ENCODE measurements at regions not wholly inside any gene's neighbourhood (a gene's known extent, or its start where the extent isn't known, plus 50 kb on each side); places are given as distances from the start of the nearest gene placed in this dataset.

DNA sequence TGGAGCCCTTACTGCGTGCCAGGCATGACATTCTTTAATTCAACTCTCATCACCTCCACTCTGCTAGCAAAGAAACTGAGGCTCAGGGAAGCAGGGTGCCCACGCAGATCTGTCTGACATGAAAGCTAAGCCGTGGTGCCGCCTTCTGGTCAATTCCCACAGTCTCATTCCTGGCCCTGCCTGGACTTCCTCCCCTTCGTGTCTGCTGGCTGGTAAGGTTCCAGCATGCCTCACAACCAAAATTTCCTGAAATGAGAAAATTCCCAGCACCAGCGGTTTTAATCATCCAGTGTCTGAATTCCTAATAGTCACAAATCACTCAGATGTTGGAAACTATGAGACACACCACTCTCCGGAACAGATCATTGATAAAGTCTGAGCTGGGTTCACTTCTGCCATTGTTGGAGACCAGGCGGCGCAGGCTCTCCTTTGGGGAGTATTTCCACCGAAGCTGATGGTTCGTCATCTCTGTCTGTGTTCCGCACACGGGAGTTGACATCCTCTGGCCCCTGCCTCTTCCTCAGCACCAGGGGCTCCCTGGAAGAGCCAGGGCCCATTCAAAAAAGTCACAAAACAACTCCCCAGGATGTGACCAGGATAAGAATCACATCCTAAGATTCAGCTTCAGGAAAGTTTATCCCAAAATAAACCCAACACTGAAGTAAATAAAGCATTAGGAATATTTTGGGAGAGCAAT is 167.7 kb downstream of the PLPP3 start:
- Histone ChIP-seq H2AFZ (ENCODE audit: low read length) (no peak overlapping the region), H3K27me3 (ENCODE audit: low read length) (no peaks in the 10 kb centered on the region), H3K4me3 (ENCODE audit: low read length) (no peak overlapping the region), H3K9me3 (ENCODE audit: low read length) (no peaks in the 10 kb centered on the region), H3K4me1 (ENCODE audit: insufficient read depth, low read length) (peaks cover 30% of the 10 kb centered on the region), H3K4me2 (ENCODE audit: low read length) (no peak overlapping the region), H4K20me1 (ENCODE audit: low read length) (no peaks in the 10 kb centered on the region), H3K79me2 (ENCODE audit: low read length) (no peaks in the 10 kb centered on the region), H3K9me2 (replicated peaks; ENCODE audit: low read length) (no peaks in the 10 kb centered on the region), H3K36me3 (ENCODE audit: low read depth, low read length) (no peaks in the 10 kb centered on the region), H3F3A (ENCODE audit: low read length, unreplicated experiment) (no peaks in the 10 kb centered on the region), H3K9ac (ENCODE audit: low read length) (no peak overlapping the region), H3K27ac (ENCODE audit: low read length) (no peak overlapping the region)
- intact Hi-C loops (cut with micrococcal nuclease), result no loop called here
- ChIA-PET CTCF (no interaction called here), POLR2A (ENCODE audit: unreplicated experiment) (no interaction called here)
- no TSS peak for BruUV-seq (replicated peaks)
- TF ChIP-seq, protein P1, sequence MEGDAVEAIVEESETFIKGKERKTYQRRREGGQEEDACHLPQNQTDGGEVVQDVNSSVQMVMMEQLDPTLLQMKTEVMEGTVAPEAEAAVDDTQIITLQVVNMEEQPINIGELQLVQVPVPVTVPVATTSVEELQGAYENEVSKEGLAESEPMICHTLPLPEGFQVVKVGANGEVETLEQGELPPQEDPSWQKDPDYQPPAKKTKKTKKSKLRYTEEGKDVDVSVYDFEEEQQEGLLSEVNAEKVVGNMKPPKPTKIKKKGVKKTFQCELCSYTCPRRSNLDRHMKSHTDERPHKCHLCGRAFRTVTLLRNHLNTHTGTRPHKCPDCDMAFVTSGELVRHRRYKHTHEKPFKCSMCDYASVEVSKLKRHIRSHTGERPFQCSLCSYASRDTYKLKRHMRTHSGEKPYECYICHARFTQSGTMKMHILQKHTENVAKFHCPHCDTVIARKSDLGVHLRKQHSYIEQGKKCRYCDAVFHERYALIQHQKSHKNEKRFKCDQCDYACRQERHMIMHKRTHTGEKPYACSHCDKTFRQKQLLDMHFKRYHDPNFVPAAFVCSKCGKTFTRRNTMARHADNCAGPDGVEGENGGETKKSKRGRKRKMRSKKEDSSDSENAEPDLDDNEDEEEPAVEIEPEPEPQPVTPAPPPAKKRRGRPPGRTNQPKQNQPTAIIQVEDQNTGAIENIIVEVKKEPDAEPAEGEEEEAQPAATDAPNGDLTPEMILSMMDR (conservative IDR thresholded peaks at IDR 0.05; ENCODE audit: low read depth, low read length), result no peak
- no peak for TF ChIP-seq EZH2phosphoT487 (IDR thresholded peaks at IDR 0.05; ENCODE audit: borderline replicate concordance, low read length)
- no peak for TF ChIP-seq EZH2 (IDR thresholded peaks at IDR 0.05; ENCODE audit: low read length, unreplicated experiment)
- ATAC-seq (no peak), DNase-seq (no peak)

DNA sequence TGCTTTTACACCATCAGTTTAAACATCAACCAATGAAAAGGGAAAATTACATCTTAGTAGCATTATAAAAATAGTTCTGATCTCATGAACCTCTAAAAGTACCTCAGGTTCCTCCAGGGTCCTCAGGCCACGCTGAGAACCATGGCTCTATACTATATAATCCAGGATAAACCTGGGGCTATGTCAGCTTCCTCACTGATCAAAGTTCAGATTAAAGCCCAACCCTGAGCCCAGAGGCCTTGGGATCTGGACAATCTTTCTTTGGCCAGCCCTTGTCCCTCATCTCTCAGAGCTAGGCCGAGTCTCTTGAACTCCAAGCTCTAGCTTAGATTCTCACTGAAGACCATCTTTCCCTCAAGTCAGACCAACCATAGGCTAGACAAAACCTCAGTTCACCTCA is 168.3 kb downstream of the PLPP3 start:
- no TSS peak for BruUV-seq (replicated peaks)
- Histone ChIP-seq H3F3A (ENCODE audit: low read length, unreplicated experiment) (no peaks in the 10 kb centered on the region), H3K27me3 (ENCODE audit: low read length) (no peaks in the 10 kb centered on the region), H3K36me3 (ENCODE audit: low read depth, low read length) (no peaks in the 10 kb centered on the region), H3K9ac (ENCODE audit: low read length) (no peak overlapping the region), H3K4me3 (ENCODE audit: low read length) (no peak overlapping the region), H3K79me2 (ENCODE audit: low read length) (no peaks in the 10 kb centered on the region), H3K27ac (ENCODE audit: low read length) (no peak overlapping the region), H3K9me2 (replicated peaks; ENCODE audit: low read length) (no peaks in the 10 kb centered on the region), H3K4me2 (ENCODE audit: low read length) (no peak overlapping the region), H3K9me3 (ENCODE audit: low read length) (no peaks in the 10 kb centered on the region), H3K4me1 (ENCODE audit: insufficient read depth, low read length) (peaks cover 29% of the 10 kb centered on the region), H2AFZ (ENCODE audit: low read length) (no peak overlapping the region), H4K20me1 (ENCODE audit: low read length) (no peaks in the 10 kb centered on the region)
- CTCF ChIA-PET, result interaction anchor here (0.6 kb wide), 1 partner anchor 395 kb away, joined by 3 read pairs; no protein-coding TSS in a partner anchor
- TF ChIP-seq EZH2 (IDR thresholded peaks at IDR 0.05; ENCODE audit: low read length, unreplicated experiment) (no peak), EZH2phosphoT487 (IDR thresholded peaks at IDR 0.05; ENCODE audit: borderline replicate concordance, low read length) (no peak)
- TF ChIP-seq, protein P1 (conservative IDR thresholded peaks at IDR 0.05; ENCODE audit: low read depth, low read length), result no peak
- ATAC-seq (no peak), DNase-seq (no peak)
- intact Hi-C loops (cut with micrococcal nuclease), result no loop called here
- POLR2A ChIA-PET (ENCODE audit: unreplicated experiment), result no interaction called here

DNA sequence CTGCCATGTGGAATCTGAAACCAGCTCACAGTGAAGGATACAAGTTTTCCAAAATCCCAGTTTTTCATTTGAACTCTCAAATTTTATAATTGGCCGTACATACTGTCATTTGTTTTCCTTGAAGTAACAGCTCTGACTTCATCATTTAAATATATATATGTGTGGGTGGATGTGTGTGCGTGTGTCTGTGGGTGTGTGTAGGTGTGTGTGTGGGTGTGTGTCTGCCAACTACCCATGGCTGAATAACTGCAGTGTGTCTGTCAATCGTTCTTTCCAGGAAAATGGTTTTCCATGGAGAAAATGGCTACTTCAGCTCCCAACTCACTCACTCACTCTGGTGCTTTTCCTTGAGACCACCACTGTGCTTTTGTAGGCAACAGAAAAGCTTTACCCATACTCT is 169.0 kb downstream of the PLPP3 start:
- Histone ChIP-seq H3K9me3 (ENCODE audit: low read length) (no peaks in the 10 kb centered on the region), H3K27me3 (ENCODE audit: low read length) (no peaks in the 10 kb centered on the region), H3K4me1 (ENCODE audit: insufficient read depth, low read length) (peaks cover 23% of the 10 kb centered on the region), H3K36me3 (ENCODE audit: low read depth, low read length) (no peaks in the 10 kb centered on the region), H3K79me2 (ENCODE audit: low read length) (no peaks in the 10 kb centered on the region), H3K27ac (ENCODE audit: low read length) (no peak overlapping the region), H3F3A (ENCODE audit: low read length, unreplicated experiment) (no peaks in the 10 kb centered on the region), H3K4me3 (ENCODE audit: low read length) (no peak overlapping the region), H4K20me1 (ENCODE audit: low read length) (no peaks in the 10 kb centered on the region), H3K9me2 (replicated peaks; ENCODE audit: low read length) (no peaks in the 10 kb centered on the region), H2AFZ (ENCODE audit: low read length) (no peak overlapping the region), H3K4me2 (ENCODE audit: low read length) (no peak overlapping the region), H3K9ac (ENCODE audit: low read length) (no peak overlapping the region)
- ChIA-PET CTCF (interaction anchor here (0.6 kb wide), 1 partner anchor 394 kb away, joined by 3 read pairs; no protein-coding TSS in a partner anchor), POLR2A (ENCODE audit: unreplicated experiment) (no interaction called here)
- ATAC-seq (no peak), DNase-seq (no peak)
- BruUV-seq (replicated peaks), result no TSS peak
- intact Hi-C loops (cut with micrococcal nuclease), result no loop called here
- no peak for TF ChIP-seq EZH2 (IDR thresholded peaks at IDR 0.05; ENCODE audit: low read length, unreplicated experiment)
- TF ChIP-seq, protein P1 (conservative IDR thresholded peaks at IDR 0.05; ENCODE audit: low read depth, low read length), result no peak
- TF ChIP-seq EZH2phosphoT487 (IDR thresholded peaks at IDR 0.05; ENCODE audit: borderline replicate concordance, low read length), result no peak
